Tibial nerve (tissue), 4 donors: ENCODE measurements at regions not wholly inside any gene's neighbourhood (a gene's known extent, or its start where the extent isn't known, plus 50 kb on each side); places are given as distances from the start of the nearest gene placed in this dataset.
"Not testable (repeated sequence)": the region's sequence is repeated elsewhere in the genome, so short reads cannot be mapped to it uniquely, and the experiment has no call there.

ENCODE experiments used
- DNase-seq, 2 donors: peaks; one replicate each; pipeline ENCODE4 v3.0.0-alpha.2; 2019; ENCODE audit warnings: low spot score in 2 of 2
- H3K27ac ChIP-seq, 4 donors: fragments of 200-600 bp; sonication (generic) in 3 of 4; one replicate each; pipeline ENCODE4 v1.5.1; 2017 to 2019; ENCODE audit warnings: mild to moderate bottlenecking in 1 of 4
- H3K27me3 ChIP-seq, 2 donors: fragments of 200-600 bp; sonication (generic) in 1 of 2; one replicate each; pipeline versions ENCODE4 v1.5.1 to v1.6.0; 2017 to 2019
- H3K36me3 ChIP-seq, 3 donors: fragments of 200-600 bp; sonication (generic); one replicate each; pipeline ENCODE4 v1.5.1; 2018 to 2019
- H3K4me1 ChIP-seq, 4 donors: fragments of 200-600 bp; sonication (generic) in 3 of 4; one replicate each; pipeline ENCODE4 v1.5.1; 2017 to 2019
- H3K4me3 ChIP-seq, 4 donors: fragments of 200-600 bp; sonication (generic) in 3 of 4; one replicate each; pipeline ENCODE4 v1.5.1; 2017 to 2019; ENCODE audit warnings: mild to moderate bottlenecking in 1 of 4, moderate library complexity in 1 of 4
- H3K9me3 ChIP-seq, 4 donors: fragments of 200-600 bp; sonication (generic) in 3 of 4; one replicate each; pipeline ENCODE4 v1.5.1; 2017 to 2019
- EP300 ChIP-seq, 2 donors: sonication (generic); formaldehyde crosslinking; IDR thresholded peaks; one replicate each; pipeline ENCODE4 v1.6.1; 2017; ENCODE audit warnings: antibody characterized with exemption in 2 of 2, mild to moderate bottlenecking in 1 of 2
- POLR2A ChIP-seq, 2 donors: fragments of 450-650 bp; IDR thresholded peaks; one replicate each; pipeline ENCODE4 v1.6.1; 2017; ENCODE audit warnings: antibody characterized with exemption in 2 of 2, mild to moderate bottlenecking in 2 of 2, moderate library complexity in 2 of 2
- WGBS, 2 donors: methylation state at CpG; one replicate each; pipeline ENCODE4 v1.1.5; 2018; 5-methylcytosine and 5-hydroxymethylcytosine counted together
- TF ChIP-seq, protein P1 (sequence below), 5 experiments: fragments of 200-600 bp in 3 of 5; fragments of 450-650 bp in 2 of 5; sonication (generic) in 3 of 5; IDR thresholded peaks; one replicate each; pipeline ENCODE4 v1.5.1; 2016 to 2019; ENCODE audit warnings: antibody characterized with exemption in 5 of 5, mild to moderate bottlenecking in 3 of 5, moderate library complexity in 2 of 5

DNA sequence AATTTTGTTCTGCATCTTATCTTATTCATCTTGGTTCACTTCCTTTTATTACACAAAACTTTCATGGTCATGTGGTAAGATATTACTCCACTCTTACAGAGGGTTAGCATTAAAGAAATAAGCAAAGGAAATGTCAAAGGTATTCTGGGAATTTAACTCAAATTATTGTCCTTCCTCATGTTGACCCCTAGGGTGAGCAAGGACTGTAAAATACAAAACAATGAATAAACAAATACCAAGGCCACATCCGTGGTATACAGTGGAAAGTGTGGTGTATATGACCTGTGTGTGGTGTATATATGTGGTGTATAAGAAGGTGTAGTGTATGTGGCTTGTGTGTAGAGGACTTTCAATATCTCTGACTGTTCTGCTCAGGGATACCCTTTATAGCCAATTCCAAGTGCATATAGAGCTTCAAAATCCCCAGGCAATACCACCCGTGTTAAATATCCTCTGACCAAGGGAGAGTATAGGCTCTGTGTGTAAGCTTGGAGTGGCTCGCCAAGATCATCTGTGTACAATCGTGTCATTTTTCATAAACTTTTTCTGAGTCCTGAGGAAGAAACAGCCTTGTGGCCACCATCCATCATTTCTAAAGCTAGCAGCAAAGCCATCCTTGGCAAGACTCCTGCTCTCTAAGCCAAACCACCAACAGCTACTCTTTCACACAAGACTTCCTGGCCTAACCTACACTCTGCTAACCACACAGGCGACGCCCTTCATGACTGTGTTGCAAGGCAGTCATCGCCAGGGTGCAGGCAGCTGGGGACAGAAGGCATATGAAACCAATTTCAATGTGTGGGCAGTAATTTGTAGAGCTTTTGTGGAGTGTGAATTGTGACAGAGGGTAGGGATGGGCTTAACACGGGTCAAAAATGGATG lies 548.0 kb downstream of the ETS1 start:
- Histone ChIP-seq H3K27me3 (no peaks in the 10 kb centered on the region), H3K4me1 (no peaks in the 10 kb centered on the region), H3K4me3 (no peak overlapping the region), H3K36me3 (no peaks in the 10 kb centered on the region), H3K9me3 (no peaks in the 10 kb centered on the region), H3K27ac (no peak overlapping the region)
- TF ChIP-seq EP300 (IDR thresholded peaks at IDR 0.05) (peak in 1 of 2 donors; percentile 28), POLR2A (IDR thresholded peaks at IDR 0.05) (no peak)
- peak in 1 of 2 donors; percentile 33 for DNase-seq
- 68 to 71% methylated on average over 8 of the region's 8 CpGs for WGBS, 2 donors

DNA sequence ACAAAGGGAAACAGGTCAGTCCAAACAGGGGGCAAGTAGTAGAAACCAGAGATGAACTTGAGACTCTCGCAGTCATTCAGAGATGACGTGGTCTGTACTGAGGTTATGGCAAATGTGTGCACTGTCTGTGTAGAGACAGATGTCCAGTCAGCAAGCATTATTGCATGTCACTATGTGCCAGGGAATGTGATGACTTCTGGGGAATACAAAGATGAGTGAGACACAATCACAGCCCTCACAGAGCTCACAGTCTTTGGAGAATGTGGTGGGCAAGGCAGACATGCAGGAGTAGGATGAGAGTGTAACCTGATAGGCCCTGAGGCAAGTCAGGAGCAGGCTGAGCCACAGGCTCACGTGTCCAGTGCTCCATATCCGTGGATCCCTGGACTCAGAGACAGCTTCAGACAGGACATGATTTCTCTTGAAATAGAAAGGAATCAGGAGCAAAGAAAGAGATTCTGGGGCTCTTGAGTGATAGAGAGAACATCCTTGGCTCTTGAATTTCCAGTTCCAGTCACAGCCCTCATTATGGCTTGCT lies 550.7 kb downstream of the ETS1 start:
- no peak overlapping the region for H3K27ac ChIP-seq
- WGBS, 2 donors = 65 to 73% methylated on average over 4 of the region's 4 CpGs
- H3K36me3 ChIP-seq = no peaks in the 10 kb centered on the region
- H3K27me3 ChIP-seq = no peaks in the 10 kb centered on the region
- no peak overlapping the region for H3K4me3 ChIP-seq
- TF ChIP-seq, protein P1, sequence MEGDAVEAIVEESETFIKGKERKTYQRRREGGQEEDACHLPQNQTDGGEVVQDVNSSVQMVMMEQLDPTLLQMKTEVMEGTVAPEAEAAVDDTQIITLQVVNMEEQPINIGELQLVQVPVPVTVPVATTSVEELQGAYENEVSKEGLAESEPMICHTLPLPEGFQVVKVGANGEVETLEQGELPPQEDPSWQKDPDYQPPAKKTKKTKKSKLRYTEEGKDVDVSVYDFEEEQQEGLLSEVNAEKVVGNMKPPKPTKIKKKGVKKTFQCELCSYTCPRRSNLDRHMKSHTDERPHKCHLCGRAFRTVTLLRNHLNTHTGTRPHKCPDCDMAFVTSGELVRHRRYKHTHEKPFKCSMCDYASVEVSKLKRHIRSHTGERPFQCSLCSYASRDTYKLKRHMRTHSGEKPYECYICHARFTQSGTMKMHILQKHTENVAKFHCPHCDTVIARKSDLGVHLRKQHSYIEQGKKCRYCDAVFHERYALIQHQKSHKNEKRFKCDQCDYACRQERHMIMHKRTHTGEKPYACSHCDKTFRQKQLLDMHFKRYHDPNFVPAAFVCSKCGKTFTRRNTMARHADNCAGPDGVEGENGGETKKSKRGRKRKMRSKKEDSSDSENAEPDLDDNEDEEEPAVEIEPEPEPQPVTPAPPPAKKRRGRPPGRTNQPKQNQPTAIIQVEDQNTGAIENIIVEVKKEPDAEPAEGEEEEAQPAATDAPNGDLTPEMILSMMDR (IDR thresholded peaks at IDR 0.05) = no peak
- TF ChIP-seq POLR2A (IDR thresholded peaks at IDR 0.05) (no peak), EP300 (IDR thresholded peaks at IDR 0.05) (no peak)
- H3K9me3 ChIP-seq = no peaks in the 10 kb centered on the region
- no peaks in the 10 kb centered on the region for H3K4me1 ChIP-seq
- DNase-seq = no peak

- TF ChIP-seq, protein P1 (IDR thresholded peaks at IDR 0.05) = no peak
- TF ChIP-seq EP300 (IDR thresholded peaks at IDR 0.05) = no peak
- WGBS, 2 donors = 82% methylated on average over 5 of the region's 5 CpGs
- no peak for DNase-seq
- no peaks in the 10 kb centered on the region for H3K4me1 ChIP-seq
- no peaks in the 10 kb centered on the region for H3K36me3 ChIP-seq
- H3K27ac ChIP-seq = no peak overlapping the region
- H3K9me3 ChIP-seq = no peaks in the 10 kb centered on the region
- H3K27me3 ChIP-seq = no peaks in the 10 kb centered on the region
- no peak overlapping the region for H3K4me3 ChIP-seq
These were observed 551.4 kb downstream of the ETS1 start for GRCh38 chr11:128036006-128036405.

- TF ChIP-seq, protein P1 (IDR thresholded peaks at IDR 0.05) = peak; percentile 31 to 66 (median 52)
- WGBS, 2 donors = 50 to 56% methylated on average over 14 of the region's 14 CpGs
- peak in 1 of 2 donors; percentile 26 for DNase-seq
- H3K4me3 ChIP-seq, H3K36me3 ChIP-seq, H3K27me3 ChIP-seq, H3K4me1 ChIP-seq, H3K27ac ChIP-seq, H3K9me3 ChIP-seq: not testable (repeated sequence)
These were observed 555.7 kb downstream of the ETS1 start for GRCh38 chr11:128031538-128032134.

DNA sequence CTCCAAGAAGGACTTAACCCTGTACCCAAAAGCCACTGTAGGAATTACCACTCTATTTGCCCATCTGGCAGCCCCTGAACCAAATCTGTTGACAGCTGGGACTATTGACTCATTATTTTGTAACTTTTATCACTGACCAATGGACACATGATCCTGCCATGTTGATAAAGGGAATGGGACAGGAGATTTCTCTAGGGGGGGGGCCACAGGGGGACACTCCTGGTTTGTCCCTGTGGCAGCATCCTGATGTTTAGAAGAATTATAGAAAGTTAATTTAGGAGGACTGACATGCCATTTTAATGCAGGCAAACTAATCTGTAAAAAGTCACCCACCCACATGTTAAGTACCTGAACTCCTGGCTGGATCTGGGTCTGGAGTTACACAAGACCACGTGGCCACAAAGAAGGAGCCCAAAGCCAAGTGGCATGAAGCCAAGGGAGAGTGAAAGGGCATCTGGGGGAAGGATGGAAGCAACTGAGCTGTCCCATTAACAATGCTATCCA lies 558.1 kb downstream of the ETS1 start:
- Histone ChIP-seq H3K9me3 (no peaks in the 10 kb centered on the region), H3K27me3 (peaks cover 0 to 4% of the 10 kb centered on the region in 2 donors), H3K4me1 (no peaks in the 10 kb centered on the region), H3K4me3 (no peak overlapping the region), H3K36me3 (no peaks in the 10 kb centered on the region), H3K27ac (no peak overlapping the region)
- TF ChIP-seq EP300 (IDR thresholded peaks at IDR 0.05) (no peak), POLR2A (IDR thresholded peaks at IDR 0.05) (no peak)
- TF ChIP-seq, protein P1 (IDR thresholded peaks at IDR 0.05) = no peak
- DNase-seq = no peak
- WGBS, 2 donors = 10 to 15% methylated on average over 1 of the region's 1 CpG
